Stomach (tissue), 8 donors: ENCODE measurements at regions not wholly inside any gene's neighbourhood (a gene's known extent, or its start where the extent isn't known, plus 50 kb on each side); places are given as distances from the start of the nearest gene placed in this dataset.

Experiments used
- DNase-seq, 2 donors: peaks; one replicate each; pipeline versions ENCODE4 v3.0.0 to v3.0.0-alpha.2; 2013 to 2019
- H3K27ac ChIP-seq, 5 donors: fragments of 200-600 bp in 4 of 5; sonication (generic) in 4 of 5; one replicate each; pipeline ENCODE4 v1.5.1; 2013 to 2019; ENCODE audit warnings: mild to moderate bottlenecking in 1 of 5, moderate library complexity in 1 of 5
- H3K27me3 ChIP-seq, 3 donors: fragments of 200-600 bp; sonication (generic); one replicate each; pipeline ENCODE4 v1.5.1; 2017 to 2019; ENCODE audit warnings: mixed run types in 1 of 3
- H3K36me3 ChIP-seq, 4 donors: fragments of 200-600 bp; sonication (generic); 1 replicate in 3 of 4; 2 replicates in 1 of 4; pipeline ENCODE4 v1.5.1; 2016 to 2019
- H3K4me1 ChIP-seq, 4 donors: fragments of 200-600 bp; sonication (generic); one replicate each; pipeline ENCODE4 v1.5.1; 2016 to 2019
- H3K4me3 ChIP-seq, 4 donors: fragments of 200-600 bp; sonication (generic) in 3 of 4; one replicate each; pipeline ENCODE4 v1.5.1; 2016 to 2019; ENCODE audit warnings: mild to moderate bottlenecking in 1 of 4
- H3K9me3 ChIP-seq, 4 donors: fragments of 200-600 bp; sonication (generic); one replicate each; pipeline ENCODE4 v1.5.1; 2016 to 2019
- CTCF ChIP-seq, 7 experiments: fragments of 450-650 bp in 4 of 7; fragments of 200-600 bp in 3 of 7; sonication (generic) in 3 of 7; IDR thresholded peaks; one replicate each; pipeline ENCODE4 v1.5.1; 2016 to 2019; ENCODE audit warnings: antibody characterized with exemption in 7 of 7, control low read depth in 2 of 7, mild to moderate bottlenecking in 1 of 7
- EP300 ChIP-seq: sonication (generic); formaldehyde crosslinking; IDR thresholded peaks from one replicate; pipeline ENCODE4 v1.6.1; 2017; ENCODE audit warnings: antibody characterized with exemption
- POLR2A ChIP-seq, 4 donors: fragments of 450-650 bp; IDR thresholded peaks; one replicate each; pipeline ENCODE4 v1.6.1; 2016; ENCODE audit warnings: antibody characterized with exemption in 4 of 4, control low read depth in 2 of 4, mild to moderate bottlenecking in 1 of 4, moderate library complexity in 1 of 4
- POLR2AphosphoS5 ChIP-seq, 3 donors: sonication (generic); formaldehyde crosslinking; IDR thresholded peaks; one replicate each; pipeline ENCODE4 v1.6.1; 2016; ENCODE audit warnings: antibody characterized with exemption in 3 of 3
- WGBS, 5 donors: extraction: QIAGEN DNeasy Blood & Tissue Kit in 3 of 5; methylation state at CpG; one replicate each; pipeline versions ENCODE4 v1.1.5 to v1.1.7; 2013 to 2018; 5-methylcytosine and 5-hydroxymethylcytosine counted together
- intact Hi-C: fragments of 100-400 bp; cut with DNase I; formaldehyde crosslinking; loops from one replicate; pipeline ENCODE4 v1.15.1; 2023; ENCODE audit warnings: low total_unique reads
- donor health status: healthy with polysubstance abuse.
- donor health status: Bipolar disorder and iron deficiency.
- donor health status: healthy.

GRCh38 chr18:39972521-39972920, 1982.5 kb upstream of the PIK3C3 start:
- no peaks in the 10 kb centered on the region for H3K27me3 ChIP-seq
- DNase-seq, result no peak
- no peaks in the 10 kb centered on the region for H3K4me1 ChIP-seq
- intact Hi-C loops, result no loop called here
- H3K4me3 ChIP-seq, result no peak overlapping the region
- TF ChIP-seq EP300 (no peak), POLR2A (IDR thresholded peaks at IDR 0.05) (no peak), POLR2AphosphoS5 (IDR thresholded peaks at IDR 0.05) (no peak), CTCF (IDR thresholded peaks at IDR 0.05) (no peak)
- no peaks in the 10 kb centered on the region for H3K36me3 ChIP-seq
- 60 to 88% (median 76%) methylated on average over 3 of the region's 3 CpGs for WGBS, 5 donors
- H3K9me3 ChIP-seq, result no peaks in the 10 kb centered on the region
- no peak overlapping the region for H3K27ac ChIP-seq

- Histone ChIP-seq H3K4me3 (no peak overlapping the region), H3K27me3 (no peaks in the 10 kb centered on the region), H3K4me1 (no peaks in the 10 kb centered on the region), H3K27ac (no peak overlapping the region), H3K36me3 (no peaks in the 10 kb centered on the region), H3K9me3 (no peaks in the 10 kb centered on the region)
- TF ChIP-seq EP300 (no peak), CTCF (IDR thresholded peaks at IDR 0.05) (no peak), POLR2A (IDR thresholded peaks at IDR 0.05) (no peak), POLR2AphosphoS5 (IDR thresholded peaks at IDR 0.05) (no peak)
- 54 to 65% (median 60%) methylated on average over 2 of the region's 2 CpGs for WGBS, 5 donors
- intact Hi-C loops, result no loop called here
- DNase-seq, result no peak
These were observed 1985.1 kb upstream of the PIK3C3 start for GRCh38 chr18:39969803-39970494.

- no peaks in the 10 kb centered on the region for H3K9me3 ChIP-seq
- H3K36me3 ChIP-seq, result no peaks in the 10 kb centered on the region
- no peaks in the 10 kb centered on the region for H3K4me1 ChIP-seq
- WGBS, 5 donors, result 50 to 64% (median 57%) methylated on average over 3 of the region's 3 CpGs
- intact Hi-C loops, result no loop called here
- H3K27me3 ChIP-seq, result no peaks in the 10 kb centered on the region
- no peak for DNase-seq
- no peak overlapping the region for H3K4me3 ChIP-seq
- H3K27ac ChIP-seq, result no peak overlapping the region
- TF ChIP-seq POLR2A (IDR thresholded peaks at IDR 0.05) (no peak), CTCF (IDR thresholded peaks at IDR 0.05) (no peak), EP300 (no peak), POLR2AphosphoS5 (IDR thresholded peaks at IDR 0.05) (no peak)
These were observed 1988.8 kb upstream of the PIK3C3 start for GRCh38 chr18:39966275-39966674.

GRCh38 chr18:39962546-39962945, 1992.5 kb upstream of the PIK3C3 start:
- Histone ChIP-seq H3K4me3 (no peak overlapping the region), H3K27ac (no peak overlapping the region), H3K27me3 (no peaks in the 10 kb centered on the region), H3K36me3 (no peaks in the 10 kb centered on the region), H3K4me1 (no peaks in the 10 kb centered on the region), H3K9me3 (no peaks in the 10 kb centered on the region)
- intact Hi-C loops, result no loop called here
- no peak for DNase-seq
- WGBS, 5 donors, result 61 to 92% (median 89%) methylated on average over 2 of the region's 2 CpGs
- TF ChIP-seq POLR2AphosphoS5 (IDR thresholded peaks at IDR 0.05), result no peak
- no peak for TF ChIP-seq EP300
- no peak for TF ChIP-seq CTCF (IDR thresholded peaks at IDR 0.05)
- TF ChIP-seq POLR2A (IDR thresholded peaks at IDR 0.05), result no peak
